ENCODE measurements at regions not wholly inside any gene's neighbourhood (a gene's known extent, or its start where the extent isn't known, plus 50 kb on each side); places are given as distances from the start of the nearest gene placed in this dataset.

GRCh38 chr18:70501358-70501757 lies 212.5 kb downstream of the SOCS6 start:
- no peak for DNase-seq (ENCODE audit: low spot score)
- H3K9me3 ChIP-seq (ENCODE audit: low read depth, low read length, poor library complexity, severe bottlenecking) = peaks cover 2% of the 10 kb centered on the region
- H3K27me3 ChIP-seq (replicated peaks; ENCODE audit: insufficient read depth, low read depth, low read length, poor library complexity) = no peaks in the 10 kb centered on the region
- peak overlapping the region; percentile 45 for H3K27ac ChIP-seq (ENCODE audit: low read depth, low read length, poor library complexity, severe bottlenecking)
- BruUV-seq (replicated peaks) = no TSS peak
- TF ChIP-seq CTCF (conservative IDR thresholded peaks at IDR 0.05; ENCODE audit: low read depth, low read length) (no peak), EZH2 (IDR thresholded peaks at IDR 0.05; ENCODE audit: borderline replicate concordance, low read depth, low read length, poor library complexity, severe bottlenecking) (no peak)
- ChIA-PET POLR2A (ENCODE audit: low non-redundant PET) (no interaction called here), CTCF (no interaction called here)
- intact Hi-C loops (cut with micrococcal nuclease; ENCODE audit: unreplicated experiment) = no loop called here
- no peaks in the 10 kb centered on the region for H3K36me3 ChIP-seq (ENCODE audit: insufficient read depth, low read length, poor library complexity, severe bottlenecking)
- H3K4me1 ChIP-seq (ENCODE audit: insufficient read depth, low read length, poor library complexity, severe bottlenecking) = peaks cover 41% of the 10 kb centered on the region
- H3K4me3 ChIP-seq (ENCODE audit: low read depth, low read length, poor library complexity, severe bottlenecking) = no peak overlapping the region

GRCh38 chr18:70500748-70501147 lies 211.9 kb downstream of the SOCS6 start:
- Histone ChIP-seq H3K4me1 (ENCODE audit: insufficient read depth, low read length, poor library complexity, severe bottlenecking) (peaks cover 45% of the 10 kb centered on the region), H3K9me3 (ENCODE audit: low read depth, low read length, poor library complexity, severe bottlenecking) (peaks cover 2% of the 10 kb centered on the region), H3K27ac (ENCODE audit: low read depth, low read length, poor library complexity, severe bottlenecking) (no peak overlapping the region), H3K27me3 (replicated peaks; ENCODE audit: insufficient read depth, low read depth, low read length, poor library complexity) (no peaks in the 10 kb centered on the region), H3K36me3 (ENCODE audit: insufficient read depth, low read length, poor library complexity, severe bottlenecking) (no peaks in the 10 kb centered on the region), H3K4me3 (ENCODE audit: low read depth, low read length, poor library complexity, severe bottlenecking) (no peak overlapping the region)
- no TSS peak for BruUV-seq (replicated peaks)
- ChIA-PET CTCF (no interaction called here), POLR2A (ENCODE audit: low non-redundant PET) (no interaction called here)
- DNase-seq (ENCODE audit: low spot score) = no peak
- intact Hi-C loops (cut with micrococcal nuclease; ENCODE audit: unreplicated experiment) = no loop called here
- no peak for TF ChIP-seq EZH2 (IDR thresholded peaks at IDR 0.05; ENCODE audit: borderline replicate concordance, low read depth, low read length, poor library complexity, severe bottlenecking)
- no peak for TF ChIP-seq CTCF (conservative IDR thresholded peaks at IDR 0.05; ENCODE audit: low read depth, low read length)

- peaks cover 45% of the 10 kb centered on the region for H3K4me1 ChIP-seq (ENCODE audit: insufficient read depth, low read length, poor library complexity, severe bottlenecking)
- peak overlapping the region; percentile 19 for H3K4me3 ChIP-seq (ENCODE audit: low read depth, low read length, poor library complexity, severe bottlenecking)
- no TSS peak for BruUV-seq (replicated peaks)
- ChIA-PET POLR2A (ENCODE audit: low non-redundant PET) (interaction anchor here (1.2 kb wide), 1 partner anchor 207 kb away, joined by 4 read pairs; no protein-coding TSS in a partner anchor), CTCF (no interaction called here)
- H3K27me3 ChIP-seq (replicated peaks; ENCODE audit: insufficient read depth, low read depth, low read length, poor library complexity) = no peaks in the 10 kb centered on the region
- H3K27ac ChIP-seq (ENCODE audit: low read depth, low read length, poor library complexity, severe bottlenecking) = peak overlapping the region; percentile 92
- DNase-seq (ENCODE audit: low spot score) = peak; percentile 93
- intact Hi-C loops (cut with micrococcal nuclease; ENCODE audit: unreplicated experiment) = loop anchor here (10.0 kb wide), 1 partner anchor 406 kb away; no protein-coding TSS in a partner anchor
- TF ChIP-seq CTCF (conservative IDR thresholded peaks at IDR 0.05; ENCODE audit: low read depth, low read length) (no peak), EZH2 (IDR thresholded peaks at IDR 0.05; ENCODE audit: borderline replicate concordance, low read depth, low read length, poor library complexity, severe bottlenecking) (no peak)
- peaks cover 2% of the 10 kb centered on the region for H3K9me3 ChIP-seq (ENCODE audit: low read depth, low read length, poor library complexity, severe bottlenecking)
- H3K36me3 ChIP-seq (ENCODE audit: insufficient read depth, low read length, poor library complexity, severe bottlenecking) = no peaks in the 10 kb centered on the region
Observed at GRCh38 chr18:70499218-70499691, 210.4 kb downstream of the SOCS6 start.

All from A673 (cell line).